IPS-20b (cell line): ENCODE measurements at regions not wholly inside any gene's neighbourhood (a gene's known extent, or its start where the extent isn't known, plus 50 kb on each side); places are given as distances from the start of the nearest gene placed in this dataset.

Source experiments
- H3K27ac ChIP-seq: one replicate; pipeline ENCODE4 v1.5.1; 2013; ENCODE audit warnings: low read length
- H3K27me3 ChIP-seq: 2 replicates; pipeline ENCODE4 v1.6.1; 2013; ENCODE audit warnings: mild to moderate bottlenecking, low read length, inconsistent platforms; ENCODE audit not compliant: insufficient read depth
- H3K36me3 ChIP-seq: 2 replicates; pipeline ENCODE4 v1.6.1; 2013; ENCODE audit warnings: low read depth, mild to moderate bottlenecking, inconsistent platforms, low read length, moderate library complexity; ENCODE audit not compliant: insufficient read depth
- H3K4me1 ChIP-seq: 2 replicates; pipeline ENCODE4 v1.6.1; 2013; ENCODE audit warnings: mild to moderate bottlenecking, control low read depth, inconsistent platforms, low read length, moderate library complexity; ENCODE audit not compliant: insufficient read depth
- H3K4me3 ChIP-seq: 2 replicates; pipeline ENCODE4 v1.5.1; 2013; ENCODE audit warnings: mild to moderate bottlenecking, low read length, inconsistent platforms
- H3K9ac ChIP-seq: 2 replicates; pipeline ENCODE4 v1.6.1; 2013; ENCODE audit warnings: low read depth, mild to moderate bottlenecking, inconsistent platforms, low read length, moderate library complexity
- H3K9me3 ChIP-seq: 2 replicates; pipeline ENCODE4 v1.6.1; 2013; ENCODE audit warnings: mild to moderate bottlenecking, low read depth, low read length, inconsistent platforms; ENCODE audit not compliant: insufficient read depth

GRCh38 chr3:56855856-56856512 lies 54.2 kb upstream of the ARHGEF3 start:
- Histone ChIP-seq H3K27ac (no peak overlapping the region), H3K9ac (no peak overlapping the region), H3K4me3 (no peak overlapping the region), H3K27me3 (no peaks in the 10 kb centered on the region), H3K9me3 (no peaks in the 10 kb centered on the region), H3K36me3 (no peaks in the 10 kb centered on the region), H3K4me1 (peaks cover 3% of the 10 kb centered on the region; the same call in 1 of the 2 replicates)

DNA sequence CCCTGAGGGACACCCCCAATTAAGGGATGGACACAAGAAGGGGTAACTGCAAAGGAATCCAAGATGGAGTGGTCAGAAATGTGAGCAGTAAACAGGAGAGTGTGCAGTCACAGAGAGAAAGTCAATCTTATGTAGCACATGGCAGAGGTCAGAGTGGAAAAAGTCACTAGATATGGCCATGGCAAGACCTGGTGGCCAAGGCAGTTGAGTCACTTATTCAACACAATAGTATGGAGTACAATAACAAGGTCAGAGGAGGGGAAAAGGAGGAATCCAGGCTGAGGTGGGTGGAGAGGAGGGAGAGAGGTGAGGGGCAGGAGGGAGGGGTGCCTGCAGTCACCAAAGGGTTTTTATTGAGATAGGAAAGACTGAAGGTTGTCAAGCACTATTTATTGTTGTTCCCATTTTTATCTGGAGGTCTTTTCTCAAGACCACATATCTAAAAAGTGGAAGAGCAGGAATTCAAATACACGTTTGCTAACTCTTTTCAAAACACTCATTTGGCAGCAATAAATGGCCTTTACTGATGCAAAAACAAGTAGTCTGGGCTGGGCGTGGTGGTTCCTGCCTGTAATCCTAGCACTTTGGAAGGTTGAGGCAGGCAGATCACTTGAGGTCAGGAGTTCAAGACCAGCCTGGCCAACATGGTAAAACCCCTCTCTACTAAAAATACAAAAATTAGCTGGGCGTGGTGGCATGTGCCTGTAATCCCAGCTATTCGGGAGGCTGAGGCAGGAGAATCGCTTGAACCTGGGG lies 53.3 kb upstream of the ARHGEF3 start:
- H3K4me1 ChIP-seq, result peaks cover 3% of the 10 kb centered on the region; the same call in 1 of the 2 replicates
- no peaks in the 10 kb centered on the region for H3K9me3 ChIP-seq
- H3K27ac ChIP-seq, result no peak overlapping the region
- no peaks in the 10 kb centered on the region for H3K27me3 ChIP-seq
- no peak overlapping the region for H3K4me3 ChIP-seq
- no peak overlapping the region for H3K9ac ChIP-seq
- H3K36me3 ChIP-seq, result no peaks in the 10 kb centered on the region

GRCh38 chr3:56851966-56852884 lies 50.5 kb upstream of the ARHGEF3 start:
- Histone ChIP-seq H3K4me3 (no peak overlapping the region), H3K27ac (no peak overlapping the region), H3K9me3 (no peaks in the 10 kb centered on the region), H3K4me1 (peaks cover 3% of the 10 kb centered on the region; the same call in 1 of the 2 replicates), H3K27me3 (no peaks in the 10 kb centered on the region), H3K9ac (no peak overlapping the region), H3K36me3 (no peaks in the 10 kb centered on the region)
